ENCODE measurements at regions not wholly inside any gene's neighbourhood (a gene's known extent, or its start where the extent isn't known, plus 50 kb on each side); places are given as distances from the start of the nearest gene placed in this dataset.
A peak's percentile ranks its signal among the peaks of the same experiment; 100 is the strongest.

DNA sequence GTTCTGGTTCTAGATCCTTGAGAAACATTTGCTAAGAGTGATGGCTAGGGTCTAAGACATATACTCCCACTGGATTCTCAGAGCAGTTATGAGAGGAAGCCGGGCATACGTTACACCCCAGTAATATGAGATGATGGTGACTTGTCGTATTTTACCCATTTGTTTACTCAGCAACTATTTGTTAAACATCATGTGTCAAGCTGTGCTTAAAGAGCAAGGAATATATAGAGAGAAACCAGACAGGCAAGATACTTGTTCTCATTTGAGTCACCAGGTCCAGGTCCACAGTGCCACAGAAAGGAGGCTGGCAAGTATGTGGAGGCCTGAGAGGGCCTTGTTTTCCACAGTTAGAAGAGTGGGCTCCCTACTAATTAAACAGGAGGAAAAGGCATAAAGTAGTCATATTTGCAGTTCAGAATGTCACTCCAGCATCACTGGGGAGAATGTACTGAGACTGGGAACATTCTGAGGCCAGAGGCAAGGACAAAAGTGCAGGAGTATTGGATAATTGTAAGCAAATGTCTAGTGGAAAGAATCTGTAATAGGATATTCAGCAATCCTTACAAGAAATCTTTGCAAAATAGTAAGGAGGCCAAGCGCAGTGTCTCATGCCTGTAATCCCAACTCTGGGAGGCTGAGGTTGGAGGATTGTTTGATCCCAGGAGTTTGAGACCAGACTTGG, 142.2 kb downstream of the IRS2 start:
- no peak for DNase-seq (ENCODE audit: low read depth)

DNA sequence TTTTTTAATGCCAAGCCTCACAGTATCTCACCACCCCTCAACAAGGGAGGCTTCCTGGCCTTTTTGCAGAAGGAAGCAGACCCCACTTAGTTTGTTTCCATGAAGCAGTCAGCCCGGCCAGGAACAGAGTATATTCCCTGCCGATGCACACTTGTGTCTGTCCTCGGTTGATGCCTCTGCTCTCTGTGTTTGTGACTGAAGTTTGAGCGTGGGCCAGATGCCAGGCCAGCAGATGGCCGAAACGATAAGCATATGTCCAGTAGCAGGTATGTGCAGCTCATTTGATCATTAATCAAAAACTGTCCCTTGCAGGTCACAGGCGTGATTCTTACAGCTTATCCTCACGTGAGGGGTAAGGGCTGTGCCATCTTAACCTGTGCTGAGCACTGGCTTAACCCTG, 144.0 kb downstream of the IRS2 start:
- no peak for DNase-seq (ENCODE audit: low read depth)

DNA sequence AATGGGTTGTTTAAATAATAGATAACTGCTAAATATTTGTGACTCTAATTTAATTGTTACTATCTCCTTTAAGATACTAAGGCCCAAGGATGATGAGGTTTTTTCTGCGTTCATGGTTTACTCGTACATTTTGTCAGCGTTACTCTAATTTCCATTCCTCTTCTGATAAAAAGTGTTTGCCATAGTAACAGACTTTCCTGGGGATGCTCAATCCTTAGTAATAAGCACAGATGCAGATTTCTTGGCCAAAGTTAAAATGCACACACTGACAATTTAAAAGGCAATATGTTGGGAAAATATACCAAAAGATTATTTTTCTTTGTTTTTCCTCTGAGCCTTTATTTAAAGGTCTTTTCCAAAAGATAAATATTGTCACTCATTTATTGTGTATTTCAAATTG, 149.6 kb downstream of the IRS2 start:
- DNase-seq (ENCODE audit: low read depth): no peak

DNA sequence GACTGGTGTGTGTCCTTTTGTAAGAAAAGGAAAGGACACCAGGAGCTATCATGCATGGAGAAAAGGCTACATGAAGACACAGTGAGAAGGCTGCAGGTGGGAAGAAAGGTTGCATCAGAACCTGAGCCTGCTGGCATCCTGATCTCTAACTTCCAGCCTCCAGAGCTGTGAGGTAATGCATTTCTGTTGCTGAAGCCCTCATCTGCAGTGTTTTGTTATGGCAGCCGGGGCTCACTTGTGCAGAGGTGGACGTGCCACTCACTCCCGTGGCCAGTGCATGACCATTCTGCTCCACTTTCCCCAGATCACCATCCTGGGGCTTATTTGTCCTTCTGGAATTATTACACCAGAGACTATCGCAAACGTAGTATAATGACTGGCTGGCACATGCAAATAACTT, 155.3 kb downstream of the IRS2 start:
- no peak for DNase-seq (ENCODE audit: low read depth)

DNA sequence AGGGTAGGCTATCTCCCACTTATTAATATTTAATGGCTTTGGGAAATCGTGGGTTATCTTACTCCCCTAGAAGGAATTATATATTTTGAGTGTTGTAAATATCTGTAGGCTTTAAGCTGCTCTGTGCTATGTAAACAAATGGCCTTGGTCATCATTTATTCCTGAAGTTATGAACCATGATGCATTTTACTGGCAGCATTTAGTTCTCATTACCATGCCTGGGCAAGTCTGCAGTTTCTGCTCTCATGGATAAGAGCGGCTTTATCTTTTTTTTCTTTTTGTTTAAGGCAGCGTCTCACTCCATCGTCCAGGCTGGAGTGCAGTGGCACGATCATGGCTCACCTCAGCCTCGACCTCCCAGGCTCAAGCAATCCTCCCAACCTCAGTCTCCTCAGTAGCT, 156.1 kb downstream of the IRS2 start:
- no peak for DNase-seq (ENCODE audit: low read depth)

DNA sequence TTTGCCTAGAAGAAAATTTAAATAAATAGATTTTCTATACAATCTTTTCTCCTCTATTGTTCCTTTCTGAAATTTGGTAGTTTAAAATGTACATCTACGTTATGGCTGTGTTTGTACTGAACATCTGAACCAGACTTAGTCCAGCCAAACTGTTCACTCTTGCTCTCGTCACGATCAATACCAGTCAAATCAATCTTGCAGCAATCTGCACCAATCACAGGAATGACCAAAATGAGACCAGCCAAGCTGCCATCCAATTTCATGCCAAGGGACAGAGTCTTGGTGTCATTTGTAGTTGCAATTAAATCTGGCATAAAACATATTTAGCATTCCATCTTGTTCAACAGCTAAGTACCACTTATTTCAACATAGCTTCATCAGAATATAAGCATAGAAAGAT, 156.6 kb downstream of the IRS2 start:
- no peak for DNase-seq (ENCODE audit: low read depth)

DNA sequence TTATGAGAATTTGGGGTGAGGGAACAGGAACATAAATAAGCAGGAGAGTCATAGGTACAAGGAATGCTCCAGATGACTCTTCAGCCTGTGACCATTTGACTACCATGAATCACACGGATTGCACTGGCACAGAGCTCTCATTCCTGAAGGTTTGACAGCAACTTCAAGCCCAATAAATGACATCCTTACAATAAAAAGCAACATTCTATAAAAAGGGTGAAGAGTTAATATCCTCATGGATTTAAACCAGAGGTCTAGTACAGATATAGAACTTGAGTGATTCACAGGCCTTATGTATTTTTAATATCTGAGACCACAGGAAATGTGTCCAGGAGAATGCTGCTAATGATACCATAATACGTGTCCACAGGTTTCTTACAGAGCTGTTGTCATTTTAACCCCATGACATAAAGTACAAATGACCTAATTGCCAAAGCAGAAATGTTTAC, 158.1 kb downstream of the IRS2 start:
- peak; percentile 78 for DNase-seq (ENCODE audit: low read depth)

DNA sequence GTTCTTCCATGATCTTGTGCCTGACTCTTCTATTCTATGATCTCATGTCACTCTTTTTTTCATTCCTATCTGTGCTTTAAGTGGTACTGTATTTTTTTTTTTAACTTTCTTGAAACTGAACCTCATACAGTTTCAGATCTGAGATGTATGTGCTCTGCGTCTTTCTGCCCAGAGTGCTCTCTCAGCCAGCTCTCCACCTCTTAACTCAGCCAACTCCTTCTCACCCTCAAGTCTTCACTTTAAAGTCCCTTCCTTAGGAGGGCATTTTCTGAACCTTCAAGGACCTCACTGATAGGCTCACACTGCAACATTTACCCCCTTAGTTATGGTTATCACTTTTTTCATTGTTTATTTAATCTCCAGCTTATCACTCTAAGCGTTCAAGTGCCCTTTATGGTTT, 158.7 kb downstream of the IRS2 start:
- no peak for DNase-seq (ENCODE audit: low read depth)

DNA sequence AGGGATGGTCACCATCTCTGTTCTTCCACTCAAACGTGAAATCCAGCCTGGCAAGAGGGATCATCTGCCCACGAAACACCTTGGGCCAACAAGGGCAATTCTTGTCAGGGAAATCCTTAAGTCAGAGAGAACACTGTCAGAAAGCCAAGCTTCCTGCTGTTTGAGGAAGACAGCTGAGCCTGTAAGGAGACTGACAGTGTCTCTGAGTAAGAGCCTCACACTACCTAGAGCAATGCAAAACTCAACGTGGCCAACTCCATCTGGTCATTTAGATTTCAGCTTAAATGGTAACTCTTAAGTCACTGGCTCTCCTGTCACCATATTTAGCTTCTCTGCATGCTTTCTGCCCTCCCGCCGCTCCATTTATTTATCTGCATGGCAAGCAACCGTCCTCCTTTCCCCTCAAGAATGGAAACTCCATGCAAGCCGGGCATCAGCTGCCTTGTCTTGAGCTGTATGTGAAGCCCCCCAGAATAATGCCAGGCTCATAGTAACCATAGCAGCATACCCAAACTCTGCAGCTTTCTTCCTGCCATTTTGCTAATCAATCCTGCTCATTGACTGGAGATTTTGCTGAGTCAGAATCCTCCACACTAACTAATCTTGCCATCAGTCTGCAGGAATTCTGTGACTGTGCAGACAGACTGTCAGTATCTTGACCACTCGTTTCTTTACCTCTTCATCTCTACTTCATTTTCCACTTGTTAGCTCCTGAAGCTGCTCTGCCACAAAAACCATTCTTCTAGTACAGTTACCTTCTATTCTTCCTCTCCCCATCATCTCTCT, 159.8 kb downstream of the IRS2 start:
- DNase-seq (ENCODE audit: low read depth): no peak

DNA sequence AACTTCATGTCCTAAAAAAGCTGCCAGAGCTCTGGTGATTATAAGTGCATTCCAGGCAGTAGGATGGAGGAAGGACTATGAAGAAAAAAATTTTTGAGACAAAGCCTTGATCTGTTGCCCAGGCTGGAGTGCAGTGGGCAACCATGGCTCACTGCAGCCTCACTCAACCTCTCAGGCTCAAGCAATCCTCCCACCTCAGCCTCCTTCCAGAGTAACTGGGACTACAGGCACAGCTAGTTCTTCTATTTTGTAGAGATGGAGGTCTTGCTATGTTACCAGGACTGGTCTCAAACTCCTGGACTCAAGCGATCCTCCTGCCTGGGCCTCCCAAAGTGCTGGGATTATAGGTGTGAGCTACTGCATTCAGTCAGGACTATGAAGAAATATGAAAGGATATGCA, 161.2 kb downstream of the IRS2 start:
- no peak for DNase-seq (ENCODE audit: low read depth)

DNA sequence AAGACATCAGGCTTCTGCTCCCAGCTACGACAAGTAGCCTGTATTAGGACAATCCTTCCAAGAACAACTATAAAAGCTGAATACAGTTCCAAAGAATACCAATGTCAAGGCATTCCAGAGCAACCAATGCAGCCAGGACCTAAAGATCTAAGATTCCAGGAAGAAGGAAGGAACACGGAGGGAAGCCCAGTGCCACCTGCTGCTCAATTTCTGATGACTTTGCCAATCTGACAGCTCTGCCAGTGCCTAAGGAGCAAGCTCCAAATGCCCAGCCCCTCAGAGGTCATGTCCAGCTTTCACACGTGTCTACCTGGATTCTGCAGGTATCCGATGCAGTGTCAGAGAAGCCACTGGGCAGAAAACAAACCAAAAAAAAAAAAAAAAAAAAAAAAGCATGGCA, 164.4 kb downstream of the IRS2 start:
- DNase-seq (ENCODE audit: low read depth): no peak

DNA sequence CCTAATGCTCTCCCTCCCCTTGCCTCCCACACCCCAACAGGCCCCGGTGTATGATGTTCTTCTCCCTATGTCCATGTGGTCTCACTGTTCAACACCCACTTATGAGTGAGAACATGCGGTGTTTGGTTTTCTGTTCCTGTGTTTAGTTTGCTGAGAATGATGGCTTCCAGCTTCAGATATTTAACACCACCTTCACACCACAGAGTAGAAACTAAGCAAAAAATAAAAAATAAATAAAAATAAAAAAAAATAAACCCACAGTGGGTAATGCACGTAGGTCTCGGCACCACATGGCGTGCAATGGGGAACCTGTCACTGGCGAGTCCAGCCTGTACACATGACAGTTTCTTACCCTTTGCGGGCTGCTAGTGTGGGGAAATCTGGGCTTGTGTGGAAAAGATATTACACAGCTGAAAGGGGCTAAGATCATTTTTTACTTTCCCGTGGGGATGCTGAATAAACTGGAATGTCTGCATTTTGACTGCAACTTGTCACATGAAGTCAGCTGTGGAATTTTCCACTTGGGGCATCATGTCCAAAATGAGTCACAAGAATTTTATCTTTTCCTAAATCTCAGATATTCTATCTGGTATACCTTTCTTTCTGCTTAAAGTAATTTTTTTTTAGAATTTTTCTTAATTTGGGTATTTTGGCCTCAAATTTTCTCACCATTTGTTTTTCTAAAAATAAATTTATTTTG, 170.5 kb downstream of the IRS2 start:
- no peak for DNase-seq (ENCODE audit: low read depth)

DNA sequence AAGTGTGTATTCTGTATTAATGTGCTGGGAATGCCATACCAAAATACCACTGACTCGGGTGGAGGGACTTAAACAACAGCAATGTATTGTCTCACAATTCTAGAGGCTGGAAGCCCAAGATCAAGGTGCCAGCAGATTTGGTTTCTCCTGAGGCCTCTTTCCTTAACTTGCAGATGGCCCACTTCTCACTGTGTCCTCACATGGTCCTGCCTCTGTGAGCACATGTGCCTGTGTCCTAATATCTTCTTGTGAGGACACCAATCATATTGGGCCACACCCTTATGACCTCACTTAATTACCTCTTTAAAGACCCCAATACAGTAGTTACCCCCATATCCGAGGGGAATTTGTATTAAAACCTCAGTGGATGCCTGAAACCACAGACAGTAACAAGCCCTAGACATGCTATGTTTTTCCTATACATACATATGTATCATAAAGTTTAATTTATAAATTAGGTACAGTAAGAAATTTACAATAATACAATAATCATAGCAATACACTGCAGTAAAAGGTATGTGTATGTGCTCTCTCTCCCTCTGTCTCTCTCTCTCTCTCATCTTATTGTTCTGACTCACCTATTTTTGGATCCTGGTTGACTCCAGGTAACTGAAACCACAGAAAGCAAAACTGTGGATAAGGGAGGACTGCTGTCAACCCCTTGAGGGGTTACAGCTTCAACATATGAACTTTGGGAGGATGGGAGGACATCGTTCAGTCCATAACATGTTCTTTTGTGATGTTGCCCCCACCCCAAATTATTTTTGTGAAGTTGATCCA, 174.3 kb downstream of the IRS2 start:
- no peak for DNase-seq (ENCODE audit: low read depth)

DNA sequence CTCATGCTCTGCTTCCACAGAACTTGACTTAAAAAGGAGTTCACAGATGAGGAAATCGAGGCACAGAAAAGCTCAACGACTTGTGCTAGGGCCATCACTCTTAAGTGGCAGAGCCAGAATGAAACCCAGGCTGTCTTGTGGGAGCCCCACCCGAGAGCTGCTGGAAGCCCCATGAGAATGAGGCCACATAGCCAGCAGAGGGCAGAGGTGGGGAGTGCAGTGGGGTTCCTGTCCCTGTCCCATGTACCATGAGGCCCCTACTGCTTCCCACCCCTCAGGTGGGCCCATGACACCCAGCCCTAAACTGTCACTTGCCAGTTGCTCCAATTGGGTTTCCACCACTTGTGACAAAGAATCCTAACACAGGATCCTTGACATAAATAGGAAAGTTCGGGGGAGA, 175.9 kb downstream of the IRS2 start:
- DNase-seq (ENCODE audit: low read depth): peak; percentile 22

DNA sequence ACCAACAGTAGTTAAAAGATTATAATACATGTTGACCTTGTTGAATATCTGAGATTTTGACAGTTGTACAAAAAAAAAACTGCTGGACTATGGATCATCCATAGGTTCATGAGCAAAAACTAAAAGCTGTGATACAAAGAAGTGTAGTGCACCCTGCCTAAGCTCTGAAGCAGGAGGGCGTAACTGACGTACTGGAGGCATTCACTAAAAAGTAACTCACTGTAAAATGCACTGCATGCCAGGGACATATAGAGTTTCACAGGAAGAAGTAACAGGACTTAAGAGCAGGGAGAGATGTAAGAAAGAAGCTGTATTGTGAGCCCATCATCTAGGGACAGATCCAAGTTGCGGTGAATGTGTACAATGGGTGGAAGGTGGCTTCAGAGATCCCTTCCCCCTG, 177.9 kb downstream of the IRS2 start:
- no peak for DNase-seq (ENCODE audit: low read depth)

DNA sequence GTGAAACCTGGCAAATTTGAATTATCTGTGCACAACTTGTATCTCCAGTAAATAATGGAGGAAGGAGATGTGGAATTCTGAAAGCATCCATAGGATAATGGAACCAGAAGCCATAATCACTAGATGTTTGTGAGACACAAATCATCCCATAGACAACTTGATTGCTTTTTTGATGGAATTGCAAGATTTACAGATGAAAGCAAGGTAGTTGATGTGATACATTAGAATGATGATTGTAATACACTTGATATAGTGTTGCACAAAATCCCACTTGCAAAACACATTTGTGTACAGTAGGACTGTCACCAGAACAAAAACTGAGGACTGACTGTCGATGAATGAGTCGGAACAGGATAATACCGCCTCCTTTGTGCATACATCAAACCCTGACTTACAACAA, 178.3 kb downstream of the IRS2 start:
- no peak for DNase-seq (ENCODE audit: low read depth)

DNA sequence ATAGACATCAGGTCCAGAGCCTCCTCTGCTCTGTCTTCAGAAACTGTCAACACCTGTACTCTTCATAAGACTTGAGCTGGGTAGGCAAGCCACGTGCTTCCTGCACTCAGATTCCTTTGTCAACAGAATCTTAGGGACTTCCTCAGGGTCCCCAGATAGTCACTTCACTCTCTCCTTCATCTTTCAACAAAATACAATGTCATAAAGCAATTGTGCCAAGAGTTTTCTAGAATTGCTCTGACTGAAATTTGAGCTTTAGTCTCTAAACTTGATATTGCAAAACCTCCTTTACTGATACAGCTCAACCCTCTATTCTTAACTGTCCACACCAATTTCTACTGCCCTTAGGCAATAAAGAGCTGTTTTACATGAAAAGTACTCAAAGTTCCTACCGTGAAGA, 179.9 kb downstream of the IRS2 start:
- DNase-seq (ENCODE audit: low read depth): peak; percentile 44

DNA sequence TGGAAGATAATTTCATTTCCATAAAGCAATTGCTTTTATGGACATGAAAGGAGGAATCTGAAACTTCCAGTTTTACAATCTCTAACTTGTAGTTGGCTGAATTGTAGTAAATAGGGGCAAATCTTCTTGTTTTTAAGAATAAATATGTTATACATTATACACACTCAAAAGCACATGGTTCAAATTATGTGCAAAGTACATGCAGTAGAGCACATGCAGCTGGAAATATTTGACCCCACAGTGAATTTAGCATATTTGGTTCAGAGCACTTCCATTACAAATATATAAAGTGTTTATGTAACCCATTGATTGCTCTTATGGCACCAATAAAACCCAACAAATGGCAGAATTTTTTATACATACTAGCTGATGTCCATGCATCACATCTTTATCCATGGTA, 180.5 kb downstream of the IRS2 start:
- DNase-seq (ENCODE audit: low read depth): no peak

DNA sequence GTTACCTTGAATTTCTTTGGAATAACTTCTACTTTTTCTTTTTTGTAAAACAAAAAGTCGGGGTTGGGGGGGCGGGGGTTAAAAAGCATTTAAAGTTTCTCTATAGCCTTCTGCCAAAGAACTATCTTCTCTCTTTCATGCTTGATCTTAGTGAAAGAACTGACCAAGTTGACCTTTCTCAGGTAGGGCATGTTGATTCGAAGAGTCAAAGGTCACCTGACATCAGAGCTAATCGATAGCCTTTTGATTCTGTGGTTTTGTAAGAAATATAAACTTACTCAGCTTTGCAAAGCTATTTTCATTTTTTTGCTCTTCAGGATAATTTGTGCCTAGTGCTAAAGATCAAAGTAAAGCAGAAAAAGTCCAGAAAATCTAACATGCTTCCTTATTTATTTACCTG, 181.5 kb downstream of the IRS2 start:
- DNase-seq (ENCODE audit: low read depth): no peak

DNA sequence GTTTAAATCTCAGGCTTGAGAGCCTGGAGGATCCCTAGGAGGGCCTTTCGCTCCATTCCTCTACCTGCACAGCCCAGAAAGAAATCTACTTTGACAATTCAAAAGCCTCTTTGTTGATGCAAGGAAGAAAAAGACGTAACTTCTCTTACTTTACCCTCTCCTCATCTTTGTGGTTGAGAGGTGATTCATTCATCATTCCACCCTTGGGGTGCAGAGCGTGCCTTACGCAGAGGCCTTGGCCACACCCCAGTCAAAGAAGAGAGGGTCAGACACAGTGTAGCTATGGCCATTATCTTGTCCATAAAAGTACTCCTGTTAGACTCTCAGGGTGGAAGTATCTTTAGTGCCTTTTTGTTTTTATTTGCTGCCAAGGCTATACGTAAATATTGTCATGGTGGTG, 184.0 kb downstream of the IRS2 start:
- peak; percentile 70 for DNase-seq (ENCODE audit: low read depth)

DNA sequence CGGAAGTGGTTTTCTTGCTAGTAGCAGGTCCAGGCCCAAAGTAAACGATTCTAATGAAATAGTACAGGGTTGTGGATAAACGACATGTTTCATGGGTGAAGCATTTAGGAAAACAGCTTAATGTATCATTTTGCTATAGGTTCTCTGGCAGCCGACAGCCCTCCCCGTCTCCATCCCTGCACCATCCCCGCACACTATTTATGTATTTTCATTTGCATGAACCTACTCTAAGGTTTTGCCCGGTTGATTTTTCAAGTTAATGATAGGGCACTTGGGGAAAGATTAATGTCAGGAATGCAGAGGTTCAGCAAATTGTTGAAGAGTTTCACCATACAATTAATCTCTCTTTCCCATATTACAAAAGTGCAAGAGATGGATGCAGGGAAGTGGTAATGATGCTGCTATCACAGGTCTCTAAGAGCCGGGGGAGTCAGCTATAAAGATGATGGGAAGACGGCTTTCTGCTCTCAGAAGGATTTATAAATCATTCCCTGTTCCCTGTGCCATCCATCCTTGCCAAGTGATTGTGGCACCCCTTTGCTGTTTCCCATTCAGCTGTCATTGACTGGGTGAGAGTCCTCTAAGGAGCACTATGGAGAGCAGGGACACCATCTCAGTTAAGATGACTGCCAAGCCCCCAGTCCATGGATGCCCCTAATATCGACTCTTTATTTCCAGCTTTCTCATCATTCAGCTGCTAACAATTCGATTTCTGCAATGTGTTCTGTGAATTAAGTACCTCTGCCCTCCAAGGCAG, 186.3 kb downstream of the IRS2 start:
- peak; percentile 15 for DNase-seq (ENCODE audit: low read depth)

DNA sequence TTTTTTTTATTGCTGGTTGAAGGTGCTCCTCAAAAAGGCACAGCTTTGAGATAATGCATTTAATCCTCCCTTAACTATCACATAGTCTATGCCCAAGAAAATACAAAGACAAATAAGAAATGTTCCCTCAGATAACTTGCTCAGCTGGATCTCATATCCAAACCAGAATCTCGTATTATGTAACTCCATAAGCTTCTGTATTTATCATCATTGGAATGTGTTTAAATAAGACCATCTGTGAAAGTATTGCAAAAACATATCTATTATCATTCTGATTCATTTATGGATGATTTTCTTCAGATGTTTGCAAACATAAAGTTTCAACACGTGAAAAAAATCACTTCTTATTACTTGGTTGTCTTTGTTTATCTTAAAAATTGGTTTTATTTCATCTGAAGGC, 190.9 kb downstream of the IRS2 start:
- peak; percentile 67 for DNase-seq (ENCODE audit: low read depth)
